ENCODE measurements at regions not wholly inside any gene's neighbourhood (a gene's known extent, or its start where the extent isn't known, plus 50 kb on each side); places are given as distances from the start of the nearest gene placed in this dataset.

DNA sequence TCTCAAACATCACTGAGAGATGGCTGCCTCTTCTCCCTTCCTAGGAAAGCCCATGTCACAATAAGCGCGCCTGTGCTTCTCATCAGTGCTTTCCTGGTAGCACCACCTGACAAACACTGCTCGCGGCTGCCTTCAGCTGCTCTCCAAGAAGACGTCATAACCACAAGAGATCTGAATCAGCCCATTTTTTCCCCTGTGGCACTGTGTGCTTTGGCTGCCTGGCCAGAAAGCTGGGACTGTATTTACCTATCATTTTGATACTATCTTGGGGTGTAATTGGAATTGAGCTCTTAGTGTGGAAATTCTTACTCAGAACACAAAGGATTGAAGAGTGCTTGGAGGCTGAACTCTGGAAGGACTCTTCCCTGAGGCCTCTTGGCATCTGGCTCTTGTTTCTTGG, 50.3 kb upstream of the EHF start:
- ChIA-PET POLR2A (no interaction called here), CTCF (interaction anchor here (1.1 to 1.6 kb wide), 2 partner anchors 15 to 57 kb away, joined by 3 to 7 read pairs; partner anchors contain the start of gene ELF5)
- DNase-seq (ENCODE audit: low read depth, low spot score) = no peak
- TF ChIP-seq, protein P1, sequence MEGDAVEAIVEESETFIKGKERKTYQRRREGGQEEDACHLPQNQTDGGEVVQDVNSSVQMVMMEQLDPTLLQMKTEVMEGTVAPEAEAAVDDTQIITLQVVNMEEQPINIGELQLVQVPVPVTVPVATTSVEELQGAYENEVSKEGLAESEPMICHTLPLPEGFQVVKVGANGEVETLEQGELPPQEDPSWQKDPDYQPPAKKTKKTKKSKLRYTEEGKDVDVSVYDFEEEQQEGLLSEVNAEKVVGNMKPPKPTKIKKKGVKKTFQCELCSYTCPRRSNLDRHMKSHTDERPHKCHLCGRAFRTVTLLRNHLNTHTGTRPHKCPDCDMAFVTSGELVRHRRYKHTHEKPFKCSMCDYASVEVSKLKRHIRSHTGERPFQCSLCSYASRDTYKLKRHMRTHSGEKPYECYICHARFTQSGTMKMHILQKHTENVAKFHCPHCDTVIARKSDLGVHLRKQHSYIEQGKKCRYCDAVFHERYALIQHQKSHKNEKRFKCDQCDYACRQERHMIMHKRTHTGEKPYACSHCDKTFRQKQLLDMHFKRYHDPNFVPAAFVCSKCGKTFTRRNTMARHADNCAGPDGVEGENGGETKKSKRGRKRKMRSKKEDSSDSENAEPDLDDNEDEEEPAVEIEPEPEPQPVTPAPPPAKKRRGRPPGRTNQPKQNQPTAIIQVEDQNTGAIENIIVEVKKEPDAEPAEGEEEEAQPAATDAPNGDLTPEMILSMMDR (IDR thresholded peaks at IDR 0.05; ENCODE audit: insufficient read depth, low read length, missing control alignments) = no peak
- H3K4me3 ChIP-seq (ENCODE audit: low read depth, low read length) = no peak overlapping the region

Data from AG04449 (cell line).